Pancreas (tissue), 10 donors: ENCODE measurements at regions not wholly inside any gene's neighbourhood (a gene's known extent, or its start where the extent isn't known, plus 50 kb on each side); places are given as distances from the start of the nearest gene placed in this dataset.

ENCODE experiments used
- ATAC-seq, 4 donors: fragments of 200-7000 bp; cut with Tn5 transposase; one replicate each; pipeline versions ENCODE4 v1.8.0 to v1.9.1; 2020; ENCODE audit warnings: mild to moderate bottlenecking in 4 of 4, moderate library complexity in 4 of 4
- DNase-seq, 6 donors: peaks; one replicate each; pipeline ENCODE4 v3.0.0-alpha.2; 2020
- FAIRE-seq: peaks from 2 replicates; lab custom pipeline; 2012; peaks lifted over from hg19 to GRCh38; lab: Jason Lieb, UNC
- H3K27ac ChIP-seq, 4 donors: fragments of 200-600 bp; sonication (generic); 1 replicate in 3 of 4; 2 replicates in 1 of 4; pipeline versions ENCODE4 v1.5.0 to v1.8.0; 2020
- H3K27me3 ChIP-seq, 4 donors: fragments of 200-600 bp; one replicate each; pipeline ENCODE4 v1.8.0; 2021
- H3K36me3 ChIP-seq, 3 donors: fragments of 200-600 bp; sonication (generic) in 1 of 3; one replicate each; pipeline versions ENCODE4 v1.5.0 to v1.8.0; 2020 to 2021
- H3K4me1 ChIP-seq, 3 donors: fragments of 200-600 bp; one replicate each; pipeline ENCODE4 v1.8.0; 2021
- H3K4me3 ChIP-seq, 4 donors: fragments of 200-600 bp; sonication (generic) in 2 of 4; one replicate each; pipeline versions ENCODE4 v1.5.0 to v1.8.0; 2020 to 2021
- H3K9me3 ChIP-seq, 4 donors: fragments of 200-600 bp; one replicate each; pipeline ENCODE4 v1.8.0; 2021
- whole genome bisulfite sequencing, 2 donors: extraction: QIAGEN DNeasy Blood & Tissue Kit; methylation state at CpG; one replicate each; pipeline ENCODE4 v1.1.7; 2013; 5-methylcytosine and 5-hydroxymethylcytosine counted together
- intact Hi-C, 3 donors: fragments of 100-400 bp; cut with DNase I; formaldehyde crosslinking; loops; one replicate each; pipeline versions ENCODE4 v1.11.1 to v1.14.2; 2022
- TF ChIP-seq, protein P1 (sequence below), 4 donors: fragments of 200-600 bp; sonication (generic) in 3 of 4; IDR thresholded peaks; one replicate each; pipeline versions ENCODE4 v1.5.0 to v1.8.0; 2021; ENCODE audit warnings: antibody characterized with exemption in 4 of 4
- donor health status: healthy with polysubstance abuse.
- donor health status: DM: no; HTN: no; CAD: no; lungs with moderate emphysema.
- donor health status: DM: no; HTN: no; CAD: no.
- donor health status: control.
- donor health status: control.
- donor health status: Bipolar disorder and iron deficiency.
- donor health status: DM: yes; HTN: yes; CAD: no.
- donor health status: DM: no; HTN: no; CAD: no.
- donor health status: DM: no; HTN: no; CAD: no.
- donor health status: DM: yes; HTN: yes; CAD: no.

DNA sequence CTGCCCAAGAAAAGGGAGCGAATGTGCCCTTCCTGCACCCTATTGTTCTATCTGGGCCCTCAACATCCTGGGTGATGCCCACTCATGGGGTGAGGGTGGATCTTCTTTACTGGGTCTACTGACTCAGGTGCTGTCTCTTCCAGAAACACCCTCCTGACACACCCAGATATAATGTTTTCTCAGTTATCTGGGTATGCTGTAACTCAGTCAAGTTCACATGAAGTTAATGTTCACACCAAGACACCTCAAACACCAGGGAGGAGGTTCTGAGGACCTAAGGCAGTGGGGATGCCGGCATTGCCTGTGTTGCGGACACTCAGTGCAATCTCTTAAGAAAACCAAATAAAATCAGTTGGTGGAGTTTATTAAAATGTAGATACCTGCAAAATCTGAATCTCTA, 500.9 kb downstream of the BCL11A start:
- peak overlapping the region in 2 of 4 donors; percentile 54 to 55 for H3K27ac ChIP-seq
- H3K4me1 ChIP-seq: peaks cover 22 to 30% (median 23%) of the 10 kb centered on the region in 3 donors
- DNase-seq (no peak), ATAC-seq (peak in 1 of 4 donors; percentile 7), FAIRE-seq (no peak)
- H3K4me3 ChIP-seq: no peak overlapping the region
- no peaks in the 10 kb centered on the region for H3K36me3 ChIP-seq
- TF ChIP-seq, protein P1, sequence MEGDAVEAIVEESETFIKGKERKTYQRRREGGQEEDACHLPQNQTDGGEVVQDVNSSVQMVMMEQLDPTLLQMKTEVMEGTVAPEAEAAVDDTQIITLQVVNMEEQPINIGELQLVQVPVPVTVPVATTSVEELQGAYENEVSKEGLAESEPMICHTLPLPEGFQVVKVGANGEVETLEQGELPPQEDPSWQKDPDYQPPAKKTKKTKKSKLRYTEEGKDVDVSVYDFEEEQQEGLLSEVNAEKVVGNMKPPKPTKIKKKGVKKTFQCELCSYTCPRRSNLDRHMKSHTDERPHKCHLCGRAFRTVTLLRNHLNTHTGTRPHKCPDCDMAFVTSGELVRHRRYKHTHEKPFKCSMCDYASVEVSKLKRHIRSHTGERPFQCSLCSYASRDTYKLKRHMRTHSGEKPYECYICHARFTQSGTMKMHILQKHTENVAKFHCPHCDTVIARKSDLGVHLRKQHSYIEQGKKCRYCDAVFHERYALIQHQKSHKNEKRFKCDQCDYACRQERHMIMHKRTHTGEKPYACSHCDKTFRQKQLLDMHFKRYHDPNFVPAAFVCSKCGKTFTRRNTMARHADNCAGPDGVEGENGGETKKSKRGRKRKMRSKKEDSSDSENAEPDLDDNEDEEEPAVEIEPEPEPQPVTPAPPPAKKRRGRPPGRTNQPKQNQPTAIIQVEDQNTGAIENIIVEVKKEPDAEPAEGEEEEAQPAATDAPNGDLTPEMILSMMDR (IDR thresholded peaks at IDR 0.05): no peak
- intact Hi-C loops: no loop called here
- no peaks in the 10 kb centered on the region for H3K9me3 ChIP-seq
- H3K27me3 ChIP-seq: no peaks in the 10 kb centered on the region
- 77 to 78% methylated on average over 3 of the region's 3 CpGs for WGBS, 2 donors

DNA sequence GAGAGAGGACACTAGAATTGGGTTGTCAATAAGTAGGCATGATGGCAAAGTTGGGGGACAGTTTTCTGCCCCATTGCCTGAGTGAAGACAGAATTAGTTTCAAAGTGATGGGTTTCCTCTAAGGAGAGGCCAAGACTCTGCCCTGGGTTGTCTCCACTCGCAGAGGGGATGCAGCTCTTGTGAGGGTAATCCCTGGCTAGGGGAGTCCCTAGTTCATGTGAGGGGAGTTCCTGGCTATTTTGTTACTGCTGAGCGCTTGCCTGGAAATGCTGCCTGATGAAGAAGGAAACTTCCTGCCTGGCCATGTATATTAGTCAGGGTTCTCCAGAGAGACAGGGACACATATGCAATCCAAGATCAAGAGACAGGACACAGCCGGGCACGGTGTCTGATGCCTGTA, 501.5 kb downstream of the BCL11A start:
- Histone ChIP-seq H3K27ac (no peak overlapping the region), H3K9me3 (no peaks in the 10 kb centered on the region), H3K4me1 (peaks cover 22 to 30% (median 23%) of the 10 kb centered on the region in 3 donors), H3K36me3 (no peaks in the 10 kb centered on the region), H3K27me3 (no peaks in the 10 kb centered on the region), H3K4me3 (no peak overlapping the region)
- FAIRE-seq (no peak), ATAC-seq (no peak), DNase-seq (no peak)
- WGBS, 2 donors: 95 to 96% methylated on average over 4 of the region's 4 CpGs
- intact Hi-C loops: no loop called here
- TF ChIP-seq, protein P1 (IDR thresholded peaks at IDR 0.05): no peak

DNA sequence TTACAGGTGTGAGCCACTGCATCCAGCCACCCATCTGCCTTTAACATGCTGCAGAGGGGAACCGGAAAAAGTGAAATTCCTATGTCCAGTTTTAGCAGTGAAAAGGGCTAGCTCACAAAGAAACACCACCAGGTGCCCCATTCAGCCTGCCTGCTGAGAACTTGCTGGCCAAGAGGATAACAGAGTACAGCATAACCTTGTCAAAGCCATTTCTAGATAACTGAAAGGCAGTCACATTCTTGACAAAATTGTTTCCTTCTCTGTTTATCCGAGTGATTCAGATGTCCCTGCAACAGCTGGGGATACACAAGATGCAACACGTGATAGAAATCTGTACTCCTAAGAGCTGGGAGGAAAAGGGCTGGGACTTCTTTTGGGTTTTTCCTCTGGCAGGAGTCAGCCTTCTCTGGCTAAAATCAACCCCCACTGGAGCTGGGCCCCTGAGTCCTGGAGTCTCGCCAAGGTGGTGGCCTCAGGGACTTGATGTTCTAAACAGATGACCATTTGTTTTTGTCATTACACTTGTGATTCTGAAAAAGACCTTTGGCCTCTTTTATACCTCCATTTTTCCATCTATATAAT, 505.4 kb downstream of the BCL11A start:
- H3K4me3 ChIP-seq: no peak overlapping the region
- H3K27ac ChIP-seq: peak overlapping the region in 1 of 4 donors; percentile 6
- WGBS, 2 donors: 32 to 35% methylated on average over 4 of the region's 4 CpGs
- peaks cover under 1 to 13% (median 3%) of the 10 kb centered on the region in 3 donors for H3K4me1 ChIP-seq
- no peaks in the 10 kb centered on the region for H3K36me3 ChIP-seq
- H3K9me3 ChIP-seq: no peaks in the 10 kb centered on the region
- FAIRE-seq (no peak), ATAC-seq (peak; percentile 59 to 80 (median 72)), DNase-seq (peak in 1 of 6 donors; percentile 40)
- intact Hi-C loops: no loop called here
- TF ChIP-seq, protein P1 (IDR thresholded peaks at IDR 0.05): no peak
- H3K27me3 ChIP-seq: no peaks in the 10 kb centered on the region

DNA sequence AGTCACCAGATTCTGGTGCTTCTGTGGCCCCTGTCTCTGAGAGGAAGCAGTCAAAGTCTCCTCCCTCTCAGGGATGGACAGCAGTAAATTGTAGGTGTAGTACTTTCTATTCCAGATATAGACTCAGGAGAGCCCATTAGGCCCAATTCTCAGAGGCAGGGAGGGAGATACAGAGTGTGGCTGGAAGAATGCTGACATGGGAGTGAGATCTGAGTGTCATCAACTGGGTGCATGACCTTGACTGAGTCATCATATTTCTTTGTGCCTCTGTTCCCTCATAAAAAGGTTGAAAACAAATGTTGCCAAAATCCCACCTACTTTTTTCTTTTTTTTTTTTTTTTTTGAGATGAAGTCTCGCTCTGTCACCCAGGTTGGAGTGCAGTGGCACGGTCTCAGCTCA, 506.1 kb downstream of the BCL11A start:
- no peak for FAIRE-seq
- no peak overlapping the region for H3K4me3 ChIP-seq
- no peaks in the 10 kb centered on the region for H3K27me3 ChIP-seq
- DNase-seq: no peak
- intact Hi-C loops: no loop called here
- 95 to 100% methylated on average over 2 of the region's 2 CpGs for WGBS, 2 donors
- H3K36me3 ChIP-seq: no peaks in the 10 kb centered on the region
- H3K27ac ChIP-seq: no peak overlapping the region
- TF ChIP-seq, protein P1 (IDR thresholded peaks at IDR 0.05): no peak
- H3K4me1 ChIP-seq: peaks cover 0 to 6% (median 2%) of the 10 kb centered on the region in 3 donors
- H3K9me3 ChIP-seq: no peaks in the 10 kb centered on the region
- no peak for ATAC-seq

DNA sequence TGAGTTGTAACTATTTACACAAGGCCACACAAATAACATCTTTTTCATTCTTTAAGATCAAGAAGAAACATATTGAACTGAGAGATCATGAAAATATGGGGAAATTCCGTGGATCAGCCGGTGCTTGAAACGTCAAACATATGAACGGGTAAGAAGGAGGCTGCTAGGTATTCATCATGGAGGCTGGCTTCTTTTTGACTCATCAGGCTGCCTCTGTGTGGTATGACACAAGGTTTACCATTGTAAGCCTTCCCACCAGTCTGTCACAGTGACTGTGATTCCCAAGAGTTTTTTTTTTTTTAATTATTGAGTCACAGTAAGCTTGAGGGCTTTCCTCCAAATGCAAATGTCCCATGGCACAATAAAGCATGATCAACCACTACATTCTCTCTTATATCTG, 506.9 kb downstream of the BCL11A start:
- 70 to 86% methylated on average over 4 of the region's 4 CpGs for WGBS, 2 donors
- FAIRE-seq: no peak

More for the DNA sequence above, 506.9 kb downstream of the BCL11A start:
- H3K27me3 ChIP-seq: no peaks in the 10 kb centered on the region
- intact Hi-C loops: no loop called here
- no peak overlapping the region for H3K4me3 ChIP-seq
- TF ChIP-seq, protein P1 (IDR thresholded peaks at IDR 0.05): no peak
- H3K27ac ChIP-seq: no peak overlapping the region
- DNase-seq (no peak), ATAC-seq (no peak)
- peaks cover 0 to 6% (median 4%) of the 10 kb centered on the region in 3 donors for H3K4me1 ChIP-seq
- H3K36me3 ChIP-seq: no peaks in the 10 kb centered on the region
- H3K9me3 ChIP-seq: no peaks in the 10 kb centered on the region
